Brain microvascular endothelial cell (primary cell): ENCODE measurements at regions not wholly inside any gene's neighbourhood (a gene's known extent, or its start where the extent isn't known, plus 50 kb on each side); places are given as distances from the start of the nearest gene placed in this dataset.

Experiments
- DNase-seq: peaks from one replicate; pipeline ENCODE4 v3.0.0-alpha.2; 2020
- H3K27ac ChIP-seq: fragments of 250-450 bp; sonication (Bioruptor Pico); 2 replicates; pipeline ENCODE4 v1.5.1; 2020; ENCODE audit warnings: mild to moderate bottlenecking, moderate library complexity
- H3K27me3 ChIP-seq: fragments of 250-450 bp; sonication (Bioruptor Pico); replicated peaks from 2 replicates; pipeline ENCODE4 v1.5.1; 2020; ENCODE audit warnings: mild to moderate bottlenecking
- H3K36me3 ChIP-seq: fragments of 250-450 bp; sonication (Bioruptor Pico); replicated peaks from 2 replicates; pipeline ENCODE4 v1.5.1; 2020; ENCODE audit warnings: mild to moderate bottlenecking
- H3K4me3 ChIP-seq: 2 replicates; pipeline ENCODE4 v1.5.1; 2011; ENCODE audit warnings: low read depth, mild to moderate bottlenecking, control low read depth, low read length, moderate library complexity
- CTCF ChIP-seq: IDR thresholded peaks from 2 replicates; pipeline ENCODE4 v1.5.1; 2011; ENCODE audit warnings: low read depth, mild to moderate bottlenecking, moderate library complexity, low read length, control low read depth, inconsistent platforms; ENCODE audit errors: missing control alignments
- in situ Hi-C: cut with HindIII; loops from 2 replicates; pipeline ENCODE4 v1.10.0; 2017; ENCODE audit warnings: low sequenced_read_pairs, low pct_ligation_motif_present

- Histone ChIP-seq H3K4me3 (no peak overlapping the region), H3K27me3 (no peaks in the 10 kb centered on the region), H3K27ac (no peak overlapping the region), H3K36me3 (no peaks in the 10 kb centered on the region)
- in situ Hi-C loops: no loop called here
- DNase-seq: peak; percentile 75
- no peak for TF ChIP-seq CTCF
Measured at GRCh38 chr21:38945545-38946245, 140.0 kb downstream of the ETS2 start.

- in situ Hi-C loops: no loop called here
- TF ChIP-seq CTCF: peak; percentile 29
- no peak overlapping the region for H3K4me3 ChIP-seq
Measured at GRCh38 chr21:38944903-38945302, 139.2 kb downstream of the ETS2 start.

GRCh38 chr21:38944402-38944801 is 138.7 kb downstream of the ETS2 start:
- Histone ChIP-seq H3K27me3 (no peaks in the 10 kb centered on the region), H3K4me3 (no peak overlapping the region), H3K36me3 (no peaks in the 10 kb centered on the region), H3K27ac (no peak overlapping the region)
- in situ Hi-C loops: no loop called here
- DNase-seq: no peak
- no peak for TF ChIP-seq CTCF

More at GRCh38 chr21:38944903-38945302, 139.2 kb downstream of the ETS2 start:
- no peak for DNase-seq
- Histone ChIP-seq H3K36me3 (no peaks in the 10 kb centered on the region), H3K27ac (no peak overlapping the region), H3K27me3 (no peaks in the 10 kb centered on the region)

- H3K27me3 ChIP-seq: no peaks in the 10 kb centered on the region
- H3K27ac ChIP-seq: no peak overlapping the region
- in situ Hi-C loops: no loop called here
- DNase-seq: no peak
- no peaks in the 10 kb centered on the region for H3K36me3 ChIP-seq
- no peak for TF ChIP-seq CTCF
- H3K4me3 ChIP-seq: no peak overlapping the region
Measured at GRCh38 chr21:38942748-38943211, 137.1 kb downstream of the ETS2 start.

- Histone ChIP-seq H3K27ac (no peak overlapping the region), H3K4me3 (no peak overlapping the region), H3K27me3 (no peaks in the 10 kb centered on the region), H3K36me3 (no peaks in the 10 kb centered on the region)
- no peak for TF ChIP-seq CTCF
- in situ Hi-C loops: no loop called here
- no peak for DNase-seq
Measured at GRCh38 chr21:38938769-38939168, 133.0 kb downstream of the ETS2 start.

GRCh38 chr21:38938343-38938742 is 132.6 kb downstream of the ETS2 start:
- in situ Hi-C loops: no loop called here
- TF ChIP-seq CTCF: no peak
- Histone ChIP-seq H3K4me3 (no peak overlapping the region), H3K27me3 (no peaks in the 10 kb centered on the region), H3K36me3 (no peaks in the 10 kb centered on the region), H3K27ac (no peak overlapping the region)
- peak; percentile 36 for DNase-seq
